ENCODE measurements at regions not wholly inside any gene's neighbourhood (a gene's known extent, or its start where the extent isn't known, plus 50 kb on each side); places are given as distances from the start of the nearest gene placed in this dataset.

GRCh38 chrX:115363897-115364296, 74.4 kb downstream of the LUZP4 start:
- Mint-ChIP-seq H3K27ac (no peak overlapping the region), H3K4me1 (ENCODE audit: low read depth) (peaks cover 20% of the 10 kb centered on the region), H3K4me3 (ENCODE audit: low read depth) (no peak overlapping the region), H3K27me3 (no peaks in the 10 kb centered on the region), H3K9me3 (ENCODE audit: low read depth) (peaks cover 3% of the 10 kb centered on the region), H3K36me3 (ENCODE audit: insufficient read depth) (no peaks in the 10 kb centered on the region)
- no peak for TF ChIP-seq CTCF (IDR thresholded peaks at IDR 0.05; ENCODE audit: unreplicated experiment)
- no peak for DNase-seq (ENCODE audit: low spot score, unreplicated experiment)

- no peak for TF ChIP-seq CTCF (IDR thresholded peaks at IDR 0.05; ENCODE audit: unreplicated experiment)
- H3K4me1 Mint-ChIP-seq (ENCODE audit: low read depth), result peaks cover 20% of the 10 kb centered on the region
- no peaks in the 10 kb centered on the region for H3K36me3 Mint-ChIP-seq (ENCODE audit: insufficient read depth)
- no peak overlapping the region for H3K27ac Mint-ChIP-seq
- no peaks in the 10 kb centered on the region for H3K27me3 Mint-ChIP-seq
- H3K4me3 Mint-ChIP-seq (ENCODE audit: low read depth), result no peak overlapping the region
- no peak for DNase-seq (ENCODE audit: low spot score, unreplicated experiment)
- H3K9me3 Mint-ChIP-seq (ENCODE audit: low read depth), result peaks cover 3% of the 10 kb centered on the region
Measured at GRCh38 chrX:115364670-115365069, 75.2 kb downstream of the LUZP4 start.

- no peak for DNase-seq (ENCODE audit: low spot score, unreplicated experiment)
- no peak for TF ChIP-seq CTCF (IDR thresholded peaks at IDR 0.05; ENCODE audit: unreplicated experiment)
- Mint-ChIP-seq H3K36me3 (ENCODE audit: insufficient read depth) (no peaks in the 10 kb centered on the region), H3K4me3 (ENCODE audit: low read depth) (no peak overlapping the region), H3K27me3 (no peaks in the 10 kb centered on the region), H3K9me3 (ENCODE audit: low read depth) (peaks cover 3% of the 10 kb centered on the region), H3K4me1 (ENCODE audit: low read depth) (peaks cover 12% of the 10 kb centered on the region), H3K27ac (no peak overlapping the region)
Measured at GRCh38 chrX:115366535-115366934, 77.0 kb downstream of the LUZP4 start.

GRCh38 chrX:115367455-115367854, 77.9 kb downstream of the LUZP4 start:
- no peak overlapping the region for H3K27ac Mint-ChIP-seq

GRCh38 chrX:115367951-115368350, 78.4 kb downstream of the LUZP4 start:
- H3K27ac Mint-ChIP-seq, result no peak overlapping the region
- no peak for DNase-seq (ENCODE audit: low spot score, unreplicated experiment)
- no peaks in the 10 kb centered on the region for H3K27me3 Mint-ChIP-seq
- no peaks in the 10 kb centered on the region for H3K36me3 Mint-ChIP-seq (ENCODE audit: insufficient read depth)
- peaks cover 21% of the 10 kb centered on the region for H3K4me1 Mint-ChIP-seq (ENCODE audit: low read depth)
- H3K9me3 Mint-ChIP-seq (ENCODE audit: low read depth), result no peaks in the 10 kb centered on the region
- no peak for TF ChIP-seq CTCF (IDR thresholded peaks at IDR 0.05; ENCODE audit: unreplicated experiment)
- H3K4me3 Mint-ChIP-seq (ENCODE audit: low read depth), result no peak overlapping the region

More at GRCh38 chrX:115367455-115367854, 77.9 kb downstream of the LUZP4 start:
- Mint-ChIP-seq H3K4me3 (ENCODE audit: low read depth) (no peak overlapping the region), H3K4me1 (ENCODE audit: low read depth) (peaks cover 19% of the 10 kb centered on the region), H3K9me3 (ENCODE audit: low read depth) (no peaks in the 10 kb centered on the region), H3K27me3 (no peaks in the 10 kb centered on the region), H3K36me3 (ENCODE audit: insufficient read depth) (no peaks in the 10 kb centered on the region)
- TF ChIP-seq CTCF (IDR thresholded peaks at IDR 0.05; ENCODE audit: unreplicated experiment), result no peak
- no peak for DNase-seq (ENCODE audit: low spot score, unreplicated experiment)
